ENCODE measurements at regions not wholly inside any gene's neighbourhood (a gene's known extent, or its start where the extent isn't known, plus 50 kb on each side); places are given as distances from the start of the nearest gene placed in this dataset.
"Not testable (repeated sequence)": the region's sequence is repeated elsewhere in the genome, so short reads cannot be mapped to it uniquely, and the experiment has no call there.

GRCh38 chrY:7308816-7309215 is 397.3 kb upstream of the AMELY start:
- DNase-seq = no peak

GRCh38 chrY:7302306-7302705 is 390.8 kb upstream of the AMELY start:
- DNase-seq = no peak

- no peak for DNase-seq
These were observed 388.4 kb upstream of the AMELY start for GRCh38 chrY:7299960-7300359.

- no peak for DNase-seq
These were observed 380.6 kb upstream of the AMELY start for GRCh38 chrY:7292113-7292512.

GRCh38 chrY:7289889-7290833 is 378.6 kb upstream of the AMELY start:
- no peak for DNase-seq

GRCh38 chrY:7288611-7289010 is 377.1 kb upstream of the AMELY start:
- DNase-seq = no peak

- DNase-seq = not testable (repeated sequence)
These were observed 376.4 kb upstream of the AMELY start for GRCh38 chrY:7287963-7288362.

- no peak for DNase-seq
These were observed 373.8 kb upstream of the AMELY start for GRCh38 chrY:7285388-7285787.

- DNase-seq = no peak
These were observed 371.4 kb upstream of the AMELY start for GRCh38 chrY:7283001-7283400.

GRCh38 chrY:7280151-7280740 is 368.7 kb upstream of the AMELY start:
- not testable (repeated sequence) for DNase-seq

GRCh38 chrY:7275751-7276150 is 364.2 kb upstream of the AMELY start:
- no peak for DNase-seq

GRCh38 chrY:7275014-7275413 is 363.5 kb upstream of the AMELY start:
- DNase-seq = no peak

- DNase-seq = no peak
These were observed 362.9 kb upstream of the AMELY start for GRCh38 chrY:7274369-7274913.

- peak; percentile 78 to 91 for DNase-seq
These were observed 362.1 kb upstream of the AMELY start for GRCh38 chrY:7273587-7274203.

- peak; percentile 47 to 48 for DNase-seq
These were observed 361.1 kb upstream of the AMELY start for GRCh38 chrY:7272556-7273195.

- no peak for DNase-seq
These were observed 352.2 kb upstream of the AMELY start for GRCh38 chrY:7263773-7264172.

- no peak for DNase-seq
These were observed 351.0 kb upstream of the AMELY start for GRCh38 chrY:7262531-7262930.

- DNase-seq = no peak
These were observed 349.7 kb upstream of the AMELY start for GRCh38 chrY:7261254-7261653.

- DNase-seq = peak in 1 of 2 experiments; percentile 2
These were observed 328.5 kb upstream of the AMELY start for GRCh38 chrY:7240101-7240500.

GRCh38 chrY:7211971-7212370 is 300.4 kb upstream of the AMELY start:
- DNase-seq = no peak

- no peak for DNase-seq
These were observed 292.9 kb upstream of the AMELY start for GRCh38 chrY:7204456-7204855.

- no peak for DNase-seq
These were observed 271.0 kb upstream of the AMELY start for GRCh38 chrY:7182591-7182990.

- no peak for DNase-seq
These were observed 266.1 kb upstream of the AMELY start for GRCh38 chrY:7177631-7178030.

Measured in stimulated activated CD4-positive, alpha-beta T cell treated with anti-CD3 and anti-CD28 coated beads, Interleukin-4, amount 100 ng/mL, for 4 hours (primary cell).